ENCODE measurements at regions not wholly inside any gene's neighbourhood (a gene's known extent, or its start where the extent isn't known, plus 50 kb on each side); places are given as distances from the start of the nearest gene placed in this dataset.
"Not testable (repeated sequence)": the region's sequence is repeated elsewhere in the genome, so short reads cannot be mapped to it uniquely, and the experiment has no call there.

DNA sequence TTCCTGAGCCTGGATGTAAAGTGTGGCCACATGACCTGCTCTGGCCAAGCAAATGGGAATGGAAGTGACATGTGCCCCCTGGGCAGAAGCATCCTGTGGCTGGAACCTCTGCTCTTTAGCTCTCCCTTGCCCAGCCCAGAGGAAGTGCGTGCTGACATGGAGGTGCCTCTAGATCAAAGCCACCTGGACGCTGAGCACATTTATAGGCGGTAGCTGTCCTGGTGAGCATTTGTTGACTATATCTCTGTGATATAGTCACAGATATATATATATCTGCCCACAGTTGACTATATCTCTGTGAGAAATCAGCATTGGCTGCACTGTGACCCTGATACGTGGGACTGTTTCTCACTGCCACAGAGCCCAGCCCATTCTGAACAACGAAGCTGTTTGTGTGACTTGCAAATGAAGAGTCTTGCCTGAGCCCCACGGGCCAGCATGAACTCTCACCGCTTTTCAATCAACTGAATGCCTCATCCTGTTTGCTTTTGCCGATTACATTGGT lies 118.8 kb downstream of the C16orf95 start:
- peak in 1 of 2 experiments; percentile 54 for DNase-seq

- no peak for DNase-seq
Measured at GRCh38 chr16:87198881-87199280, 118.3 kb downstream of the C16orf95 start.

DNA sequence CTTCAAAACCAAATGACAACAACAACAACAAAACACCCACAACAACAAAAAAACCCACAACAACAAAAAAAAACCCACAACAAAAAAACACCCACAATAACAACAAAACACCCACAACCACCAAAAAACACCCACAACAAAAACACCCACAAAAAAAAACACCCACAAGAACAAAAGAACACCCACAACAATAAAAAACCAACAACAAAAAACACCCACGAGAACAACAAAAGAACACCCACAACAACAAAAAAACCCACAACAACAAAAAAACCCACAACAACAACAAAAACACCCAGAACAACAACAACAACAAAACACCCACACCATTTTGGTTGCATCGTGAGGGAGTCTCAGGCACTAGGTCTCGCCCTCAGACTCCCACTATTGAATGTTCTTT lies 117.8 kb downstream of the C16orf95 start:
- no peak for DNase-seq

- DNase-seq, result no peak
Measured at GRCh38 chr16:87199901-87200300, 117.3 kb downstream of the C16orf95 start.

- DNase-seq, result no peak
Measured at GRCh38 chr16:87200637-87201036, 116.6 kb downstream of the C16orf95 start.

DNA sequence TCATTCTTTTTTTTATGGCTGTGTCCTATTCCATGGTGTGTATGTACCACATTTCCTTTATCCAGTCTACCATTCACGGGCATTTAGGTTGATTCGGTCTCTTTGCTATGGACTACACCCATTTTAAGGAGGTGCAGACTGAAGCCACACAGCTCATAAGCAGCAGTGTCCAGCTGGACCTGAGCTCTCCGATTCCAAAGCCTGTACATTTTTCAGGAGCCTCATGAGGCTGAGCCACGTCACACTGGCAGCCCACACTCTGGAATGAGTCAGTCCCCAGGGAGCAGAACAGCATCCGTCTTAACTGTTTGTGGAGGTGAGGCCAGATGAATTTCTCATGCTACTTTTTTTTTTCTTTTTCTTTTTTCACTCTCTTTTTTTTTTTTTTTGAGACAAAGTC lies 116.1 kb downstream of the C16orf95 start:
- no peak for DNase-seq

DNA sequence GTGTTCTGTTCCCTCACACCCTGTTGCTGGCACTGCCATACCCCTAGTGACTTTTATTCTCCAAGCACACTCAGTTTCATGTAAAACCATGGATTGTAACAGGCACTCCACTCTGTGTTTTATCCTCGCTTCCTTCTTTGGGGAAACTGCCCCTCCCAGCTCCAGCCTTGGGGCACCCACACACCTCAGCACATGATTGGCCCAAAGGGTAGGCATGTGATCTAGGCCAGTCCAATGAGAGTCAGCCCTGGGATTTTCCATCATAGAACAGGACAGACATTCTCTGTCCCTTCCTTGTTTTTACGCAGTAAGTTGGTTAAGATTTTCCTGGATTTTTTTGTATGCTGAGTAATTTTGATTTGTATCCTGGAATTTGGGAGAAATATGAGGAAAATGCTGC lies 115.4 kb downstream of the C16orf95 start:
- no peak for DNase-seq

DNA sequence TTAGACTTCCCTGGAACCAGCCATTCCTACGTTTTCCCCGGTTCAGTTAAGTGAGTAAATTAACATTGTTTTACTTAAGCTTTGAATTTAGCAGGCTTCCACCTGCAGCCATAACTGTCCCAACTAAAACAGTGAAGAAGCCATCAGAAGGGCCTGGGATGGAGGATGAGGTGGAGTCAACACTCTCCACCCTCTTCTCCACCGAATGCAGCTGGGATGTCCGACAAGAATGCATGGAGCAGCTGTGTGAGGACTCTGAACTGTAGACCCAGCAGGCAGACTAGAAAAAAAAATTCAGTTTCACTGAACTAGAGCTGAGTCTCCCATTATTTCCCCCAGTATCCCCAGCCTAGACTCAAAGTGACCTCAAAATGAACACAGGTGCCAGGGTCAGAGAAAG lies 114.8 kb downstream of the C16orf95 start:
- no peak for DNase-seq

GRCh38 chr16:87203060-87203656 lies 114.0 kb downstream of the C16orf95 start:
- DNase-seq, result peak in 1 of 2 experiments; percentile 67

GRCh38 chr16:87206646-87207451 lies 110.3 kb downstream of the C16orf95 start:
- DNase-seq, result no peak

DNA sequence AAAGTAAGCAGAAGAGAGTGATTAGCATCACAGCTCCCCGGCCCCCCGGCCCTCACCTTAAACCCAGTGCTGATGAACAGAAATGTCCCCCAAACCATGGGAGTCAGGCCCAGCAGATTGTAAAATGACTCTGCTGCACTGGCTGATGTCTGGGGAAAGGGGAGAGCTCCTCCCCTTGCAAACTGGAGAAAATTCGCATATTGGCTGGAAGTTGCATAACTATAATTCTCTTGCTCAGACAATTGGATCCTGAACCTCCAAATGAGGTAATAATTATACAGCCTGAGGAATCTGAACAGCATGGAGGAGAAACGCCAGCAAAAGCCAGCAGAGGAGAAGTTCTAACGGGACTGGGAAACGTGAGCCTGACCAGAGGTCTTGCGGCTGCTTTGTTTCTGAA lies 109.7 kb downstream of the C16orf95 start:
- DNase-seq, result no peak

GRCh38 chr16:87207965-87208364 lies 109.2 kb downstream of the C16orf95 start:
- no peak for DNase-seq

DNA sequence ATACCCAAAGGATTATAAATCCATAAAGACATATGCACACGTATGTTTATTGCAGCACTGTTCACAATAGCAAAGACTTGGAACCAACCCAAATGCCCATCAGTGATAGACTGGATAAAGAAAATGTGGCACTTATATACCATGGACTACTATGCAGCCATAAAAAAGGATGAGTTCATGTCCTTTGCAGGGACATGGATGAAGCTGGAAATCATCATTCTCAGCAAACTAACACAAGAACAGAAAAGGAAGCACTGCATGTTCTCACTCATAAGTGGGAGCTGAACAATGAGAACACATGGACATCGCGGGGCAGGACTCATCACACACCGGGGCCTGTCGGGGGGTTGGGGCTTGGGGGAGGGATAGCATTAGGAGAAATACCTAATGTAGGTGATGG lies 108.2 kb downstream of the C16orf95 start:
- not testable (repeated sequence) for DNase-seq

GRCh38 chr16:87209808-87210512 lies 107.2 kb downstream of the C16orf95 start:
- DNase-seq, result no peak

DNA sequence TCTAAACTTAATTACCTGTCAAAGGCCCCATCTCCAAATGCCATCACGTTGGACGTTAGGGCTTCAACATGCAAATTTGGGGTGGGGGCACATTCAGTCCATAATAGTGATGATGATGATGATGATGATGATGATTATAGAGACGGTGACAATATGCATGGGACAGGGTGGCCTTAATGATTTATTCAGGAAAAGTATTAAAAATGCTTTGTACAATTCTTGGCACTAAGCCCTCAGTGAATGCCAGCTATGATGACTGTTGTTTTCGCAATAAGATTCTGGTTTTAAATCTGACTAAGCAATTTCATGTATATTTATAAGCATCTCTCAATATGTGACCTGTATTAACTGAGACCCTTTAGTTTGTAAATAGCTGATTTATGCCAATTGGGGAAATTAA lies 106.3 kb downstream of the C16orf95 start:
- DNase-seq, result no peak

DNA sequence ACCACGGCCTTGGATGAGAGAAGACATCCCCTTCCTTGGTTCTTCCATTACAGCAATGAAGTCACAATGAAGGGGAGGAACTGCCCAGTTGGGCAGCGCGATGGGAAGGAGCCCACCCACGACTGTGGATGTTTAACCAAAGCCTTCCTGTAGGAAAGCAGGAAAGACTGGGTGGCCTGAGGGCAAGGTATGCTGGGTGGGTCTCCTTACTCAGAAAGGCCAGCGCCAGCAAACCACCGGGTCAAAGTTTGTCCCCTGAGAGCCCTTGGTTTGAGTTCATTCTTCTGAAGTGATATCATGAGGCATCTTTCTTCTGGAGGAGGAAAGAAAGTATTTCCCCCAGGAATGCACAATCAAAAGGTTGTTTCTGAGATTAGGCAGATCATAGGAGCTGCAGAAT lies 105.2 kb downstream of the C16orf95 start:
- DNase-seq, result no peak

DNA sequence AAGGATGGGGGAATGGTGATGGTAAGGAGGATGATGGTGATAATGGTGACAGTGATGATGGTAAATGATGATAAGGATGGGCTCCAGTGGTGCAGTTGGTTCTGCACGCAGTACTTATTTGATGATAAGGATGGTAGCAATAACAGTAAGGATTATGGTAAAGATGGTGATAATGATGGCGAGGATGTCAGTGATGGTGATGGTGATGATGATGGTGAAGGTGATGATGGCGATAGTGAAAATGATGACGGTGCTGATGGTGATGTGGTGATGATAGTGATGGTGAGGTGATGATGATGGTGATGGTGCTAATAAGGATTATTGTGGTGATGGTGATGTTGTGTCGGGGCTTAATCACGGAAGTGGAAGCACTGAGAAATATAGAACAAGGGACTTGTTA lies 103.7 kb downstream of the C16orf95 start:
- no peak for DNase-seq

DNA sequence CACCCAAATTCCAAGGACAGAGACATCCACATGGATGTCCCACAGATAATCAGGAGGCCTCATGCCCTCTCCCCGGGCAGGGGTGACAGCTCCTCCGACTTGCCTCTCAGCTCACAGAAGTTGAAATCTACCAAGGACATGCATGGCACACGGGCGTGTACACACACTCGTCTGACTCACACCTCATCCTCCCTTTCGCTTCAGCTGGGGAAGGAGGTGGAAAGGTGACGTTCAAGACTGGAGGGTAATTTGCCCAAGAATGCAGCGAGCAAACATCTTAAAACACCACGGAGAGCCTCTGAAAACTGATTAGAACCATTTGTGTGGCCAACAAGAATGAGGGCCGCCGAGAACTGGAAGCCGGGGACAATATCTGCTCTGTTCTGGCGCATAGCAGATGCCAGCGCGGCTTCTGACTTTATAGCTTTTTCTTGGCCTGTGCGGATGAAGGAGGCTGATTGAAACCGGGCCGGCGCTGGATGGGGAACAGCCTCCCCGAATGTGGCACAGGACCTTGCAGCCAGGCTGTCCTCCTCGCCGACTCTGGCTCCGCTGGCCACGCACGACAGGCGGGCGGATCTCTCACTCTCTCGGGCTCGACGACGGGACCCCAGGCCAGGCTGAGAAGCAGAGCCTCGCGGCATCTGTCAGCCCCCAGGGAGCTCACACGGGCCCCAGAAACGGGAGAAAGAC lies 100.9 kb downstream of the C16orf95 start:
- no peak for DNase-seq

- DNase-seq, result no peak
Measured at GRCh38 chr16:87216841-87217275, 100.3 kb downstream of the C16orf95 start.

DNA sequence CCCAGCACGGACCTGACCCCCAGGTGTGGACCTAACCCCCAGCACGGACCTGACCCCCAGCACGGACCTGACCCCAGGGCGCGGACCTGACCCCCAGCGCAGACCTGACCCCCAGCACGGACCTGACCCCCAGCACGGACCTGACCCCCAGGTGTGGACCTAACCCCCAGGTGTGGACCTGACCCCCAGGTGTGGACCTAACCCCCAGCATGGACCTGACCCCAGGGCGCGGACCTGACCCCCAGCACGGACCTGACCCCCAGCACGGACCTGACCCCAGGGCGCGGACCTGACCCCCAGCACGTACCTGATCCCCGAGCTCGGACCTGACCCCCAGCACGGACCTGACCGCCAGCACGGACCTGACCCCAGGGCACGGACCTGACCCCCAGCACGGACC lies 99.4 kb downstream of the C16orf95 start:
- DNase-seq, result not testable (repeated sequence)

GRCh38 chr16:87218281-87219055 lies 98.7 kb downstream of the C16orf95 start:
- no peak for DNase-seq

- no peak for DNase-seq
Measured at GRCh38 chr16:87219287-87219909, 97.8 kb downstream of the C16orf95 start.
